ENCODE measurements at regions not wholly inside any gene's neighbourhood (a gene's known extent, or its start where the extent isn't known, plus 50 kb on each side); places are given as distances from the start of the nearest gene placed in this dataset.
"Not testable (repeated sequence)": the region's sequence is repeated elsewhere in the genome, so short reads cannot be mapped to it uniquely, and the experiment has no call there.

DNA sequence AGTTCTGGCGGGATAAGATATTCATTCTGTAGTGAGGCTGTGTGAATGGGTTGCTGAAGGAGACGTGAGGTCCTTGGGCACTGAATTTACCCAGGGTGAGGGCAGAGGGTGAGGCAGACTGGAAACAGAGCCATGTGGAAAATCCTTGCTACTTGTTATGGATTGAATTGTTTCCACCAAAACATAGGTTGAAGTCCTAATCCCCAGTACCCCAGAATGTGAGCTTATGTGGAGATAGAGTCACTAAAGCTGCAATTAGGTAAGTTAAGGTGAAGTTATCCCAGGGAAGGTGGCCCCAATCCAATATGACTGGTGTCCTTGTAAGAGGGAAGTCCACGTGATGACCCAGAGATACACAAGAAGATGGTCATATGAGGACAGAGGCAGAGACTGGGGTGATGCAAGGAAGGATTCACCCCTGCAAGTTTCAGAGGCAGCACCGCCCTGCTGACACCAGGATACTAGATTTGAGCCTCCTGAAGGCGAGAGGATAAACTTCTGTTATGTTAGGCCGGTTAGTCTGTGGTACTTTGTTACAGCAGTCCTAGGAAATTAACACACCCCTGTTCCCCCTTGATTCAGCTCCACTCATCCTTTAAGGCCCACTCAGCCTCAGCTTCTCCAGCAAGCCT, 289.4 kb upstream of the MEX3C start:
- no peaks in the 10 kb centered on the region for H3K36me3 ChIP-seq (ENCODE audit: control insufficient read depth, insufficient read depth, low read length)
- WGBS, 2 experiments: 94 to 97% methylated on average over 6 of the region's 6 CpGs
- H3K9me3 ChIP-seq (ENCODE audit: control insufficient read depth, low read length): no peaks in the 10 kb centered on the region
- H3K27me3 ChIP-seq (ENCODE audit: control insufficient read depth, insufficient read depth, low read length, poor library complexity, severe bottlenecking): no peaks in the 10 kb centered on the region
- H3K4me3 ChIP-seq (ENCODE audit: insufficient read depth, low read depth, low read length): no peak overlapping the region
- H3K27ac ChIP-seq (ENCODE audit: insufficient read depth, low read depth, low read length, poor library complexity, severe bottlenecking): no peak overlapping the region
- no peaks in the 10 kb centered on the region for H3K4me1 ChIP-seq (ENCODE audit: control insufficient read depth, insufficient read depth, low read length)

DNA sequence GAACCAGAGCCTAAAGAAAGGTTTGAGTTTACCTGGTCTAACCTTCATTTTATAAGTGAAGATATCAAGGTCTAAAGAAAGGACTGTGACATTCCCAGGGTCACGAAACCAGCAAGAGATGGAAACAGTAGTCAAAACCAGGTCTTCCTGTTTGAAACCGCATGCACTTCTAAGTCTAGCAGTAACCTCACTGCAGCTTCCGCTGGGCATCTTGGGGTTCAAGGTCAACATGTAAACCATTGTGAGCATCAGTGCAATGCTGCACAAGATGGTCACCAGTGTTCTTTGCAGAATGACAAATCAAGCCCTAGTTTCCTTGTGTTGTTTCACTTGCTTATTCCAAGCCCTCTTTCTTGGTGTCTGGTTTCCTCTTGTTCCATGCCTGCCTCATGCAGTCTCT, 292.9 kb upstream of the MEX3C start:
- Histone ChIP-seq H3K9me3 (ENCODE audit: control insufficient read depth, low read length) (no peaks in the 10 kb centered on the region), H3K4me1 (ENCODE audit: control insufficient read depth, insufficient read depth, low read length) (no peaks in the 10 kb centered on the region), H3K4me3 (ENCODE audit: insufficient read depth, low read depth, low read length) (no peak overlapping the region), H3K27me3 (ENCODE audit: control insufficient read depth, insufficient read depth, low read length, poor library complexity, severe bottlenecking) (no peaks in the 10 kb centered on the region), H3K27ac (ENCODE audit: insufficient read depth, low read depth, low read length, poor library complexity, severe bottlenecking) (no peak overlapping the region), H3K36me3 (ENCODE audit: control insufficient read depth, insufficient read depth, low read length) (no peaks in the 10 kb centered on the region)
- WGBS, 2 experiments: 93 to 97% methylated on average over 3 of the region's 3 CpGs

DNA sequence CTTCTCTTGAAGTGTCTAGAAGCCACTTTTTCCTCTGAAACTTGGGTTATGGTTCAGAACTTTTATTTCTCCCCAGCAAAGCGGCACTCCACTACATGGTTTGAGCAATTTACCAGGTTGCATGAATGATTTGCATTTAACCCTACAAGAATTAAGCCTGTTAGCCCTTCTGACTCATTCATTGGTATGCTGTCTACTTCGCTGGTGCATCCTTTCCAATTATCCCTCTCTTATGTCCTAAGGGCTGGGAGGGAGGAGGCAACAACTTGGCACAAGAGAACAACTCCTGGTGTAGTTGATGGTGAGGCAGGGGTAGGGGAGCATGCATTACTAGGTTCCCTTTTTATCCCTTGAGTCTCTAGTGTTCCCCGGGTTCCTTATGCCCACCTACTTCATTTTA, 293.4 kb upstream of the MEX3C start:
- no peak overlapping the region for H3K4me3 ChIP-seq (ENCODE audit: insufficient read depth, low read depth, low read length)
- 78 to 89% methylated on average over 2 to 3 of the region's 3 CpGs for WGBS, 2 experiments
- no peak overlapping the region for H3K27ac ChIP-seq (ENCODE audit: insufficient read depth, low read depth, low read length, poor library complexity, severe bottlenecking)
- H3K4me1 ChIP-seq (ENCODE audit: control insufficient read depth, insufficient read depth, low read length): no peaks in the 10 kb centered on the region
- H3K27me3 ChIP-seq (ENCODE audit: control insufficient read depth, insufficient read depth, low read length, poor library complexity, severe bottlenecking): no peaks in the 10 kb centered on the region
- H3K9me3 ChIP-seq (ENCODE audit: control insufficient read depth, low read length): no peaks in the 10 kb centered on the region
- H3K36me3 ChIP-seq (ENCODE audit: control insufficient read depth, insufficient read depth, low read length): no peaks in the 10 kb centered on the region

DNA sequence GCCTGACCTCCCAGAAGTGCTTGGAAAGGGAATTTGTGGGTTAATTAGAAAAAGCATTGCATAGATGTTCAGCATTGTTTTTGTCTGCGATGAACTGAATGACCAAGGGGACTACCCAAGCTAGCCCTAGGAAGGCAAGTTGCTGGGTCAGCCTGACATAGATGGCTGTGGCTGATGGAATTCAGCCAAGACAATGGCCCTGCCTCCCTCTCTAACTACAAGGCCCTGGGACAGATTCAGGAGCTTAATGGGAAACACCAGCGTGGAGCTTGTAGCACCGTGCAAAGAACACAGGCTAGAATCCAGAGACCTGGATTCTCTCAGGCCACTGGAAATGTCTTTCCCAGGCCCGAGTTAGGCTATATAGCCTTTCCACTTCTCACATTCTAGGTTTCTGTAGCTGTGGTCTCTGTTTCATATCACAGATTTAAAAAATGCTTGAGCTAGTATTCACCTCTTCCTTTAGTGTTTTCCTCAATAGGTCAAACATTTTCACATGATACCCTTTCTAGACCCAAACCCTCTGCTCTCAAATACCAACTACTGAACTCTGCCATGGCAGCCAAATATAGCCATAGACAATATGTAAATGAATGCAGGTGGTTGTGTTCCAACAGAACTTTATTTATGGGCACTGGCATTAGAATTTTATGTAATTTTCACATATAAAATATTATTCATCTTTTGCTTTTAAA, 294.3 kb upstream of the MEX3C start:
- Histone ChIP-seq H3K36me3 (ENCODE audit: control insufficient read depth, insufficient read depth, low read length) (no peaks in the 10 kb centered on the region), H3K27me3 (ENCODE audit: control insufficient read depth, insufficient read depth, low read length, poor library complexity, severe bottlenecking) (no peaks in the 10 kb centered on the region), H3K4me3 (ENCODE audit: insufficient read depth, low read depth, low read length) (no peak overlapping the region), H3K27ac (ENCODE audit: insufficient read depth, low read depth, low read length, poor library complexity, severe bottlenecking) (no peak overlapping the region), H3K4me1 (ENCODE audit: control insufficient read depth, insufficient read depth, low read length) (no peaks in the 10 kb centered on the region), H3K9me3 (ENCODE audit: control insufficient read depth, low read length) (no peaks in the 10 kb centered on the region)
- 93% methylated on average over 4 of the region's 4 CpGs for WGBS, 2 experiments

DNA sequence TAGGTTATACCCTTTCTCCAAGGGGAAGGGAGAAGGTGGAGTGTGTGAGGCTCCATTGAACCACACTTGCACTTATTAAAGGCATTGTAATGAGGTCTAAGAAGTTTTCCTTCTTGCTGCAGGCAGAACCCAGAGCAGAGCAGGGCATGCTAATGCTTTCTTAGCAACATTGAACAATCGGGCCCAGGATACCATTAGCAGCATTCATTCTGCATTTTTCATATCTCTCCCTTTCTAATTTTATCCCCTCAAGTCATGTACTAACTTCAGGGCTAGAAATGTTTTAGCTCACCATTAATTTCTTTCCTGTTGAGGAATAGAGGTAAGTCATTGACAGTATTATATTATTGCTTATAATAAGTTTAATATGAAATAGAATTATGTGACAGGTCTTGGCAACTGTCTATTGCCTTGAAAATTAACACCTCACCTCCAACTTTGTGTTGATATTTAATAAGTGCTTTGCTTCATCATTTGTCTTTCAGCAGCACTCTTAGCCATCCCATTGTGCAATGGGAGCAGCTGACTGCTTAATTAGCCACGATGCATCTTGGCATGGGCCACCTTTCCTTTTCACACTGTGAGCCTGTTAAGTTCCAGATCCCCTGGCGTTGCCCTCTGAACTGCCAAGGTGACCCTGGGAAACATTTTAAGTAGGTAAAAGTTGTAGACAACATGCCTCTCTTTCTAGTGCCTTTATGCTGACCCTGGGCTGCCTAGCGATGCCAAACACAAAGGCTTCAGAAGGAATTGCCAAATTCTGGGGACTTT, 300.8 kb upstream of the MEX3C start:
- WGBS, 2 experiments: 87 to 92% methylated on average over 4 of the region's 4 CpGs
- H3K4me1 ChIP-seq (ENCODE audit: control insufficient read depth, insufficient read depth, low read length): no peaks in the 10 kb centered on the region

DNA sequence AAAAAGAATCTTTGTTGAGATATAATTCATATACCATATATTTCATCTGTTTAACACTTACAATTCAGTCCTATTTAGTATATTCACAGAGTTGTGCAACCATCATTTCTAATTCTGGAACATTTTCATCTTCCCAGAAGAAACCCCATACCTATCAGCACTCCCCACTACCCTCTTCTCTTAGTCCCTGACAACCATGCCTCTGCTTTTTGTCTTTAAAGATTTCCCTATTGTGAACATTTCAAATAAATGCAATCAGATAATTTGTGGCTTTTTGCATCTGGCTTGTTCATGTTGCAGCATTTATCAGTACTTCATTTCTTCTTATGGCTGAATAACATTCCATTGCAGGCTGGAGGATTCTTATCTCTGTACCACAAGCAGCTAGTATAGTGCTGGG, 305.9 kb upstream of the MEX3C start:
- H3K4me1 ChIP-seq (ENCODE audit: control insufficient read depth, insufficient read depth, low read length): no peaks in the 10 kb centered on the region
- no peaks in the 10 kb centered on the region for H3K27me3 ChIP-seq (ENCODE audit: control insufficient read depth, insufficient read depth, low read length, poor library complexity, severe bottlenecking)
- H3K9me3 ChIP-seq (ENCODE audit: control insufficient read depth, low read length): no peaks in the 10 kb centered on the region
- no peak overlapping the region for H3K4me3 ChIP-seq (ENCODE audit: insufficient read depth, low read depth, low read length)
- H3K27ac ChIP-seq (ENCODE audit: insufficient read depth, low read depth, low read length, poor library complexity, severe bottlenecking): no peak overlapping the region
- no peaks in the 10 kb centered on the region for H3K36me3 ChIP-seq (ENCODE audit: control insufficient read depth, insufficient read depth, low read length)

More for the DNA sequence above, 300.8 kb upstream of the MEX3C start:
- Histone ChIP-seq H3K27ac (ENCODE audit: insufficient read depth, low read depth, low read length, poor library complexity, severe bottlenecking) (no peak overlapping the region), H3K4me3 (ENCODE audit: insufficient read depth, low read depth, low read length) (no peak overlapping the region), H3K36me3 (ENCODE audit: control insufficient read depth, insufficient read depth, low read length) (no peaks in the 10 kb centered on the region), H3K27me3 (ENCODE audit: control insufficient read depth, insufficient read depth, low read length, poor library complexity, severe bottlenecking) (no peaks in the 10 kb centered on the region), H3K9me3 (ENCODE audit: control insufficient read depth, low read length) (no peaks in the 10 kb centered on the region)

DNA sequence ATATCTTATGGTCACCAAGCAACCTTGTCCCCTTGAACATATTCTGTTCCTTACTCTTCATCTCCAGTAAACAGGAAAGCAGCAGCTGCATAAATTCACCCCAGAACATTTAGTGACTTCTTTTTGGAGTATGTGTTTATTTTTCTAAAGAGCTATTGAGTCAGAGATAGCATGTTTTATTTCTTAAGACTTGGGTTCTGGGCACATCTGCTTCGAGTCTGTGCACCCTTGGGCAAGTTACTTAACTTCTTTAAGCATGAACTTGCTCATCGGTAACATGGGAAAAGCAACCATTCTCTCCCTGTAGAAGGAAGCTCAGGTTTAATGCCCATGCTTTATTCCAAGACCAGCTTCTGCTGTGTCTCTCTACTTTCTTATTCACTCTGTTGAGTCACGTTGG, 309.3 kb upstream of the MEX3C start:
- no peak overlapping the region for H3K27ac ChIP-seq (ENCODE audit: insufficient read depth, low read depth, low read length, poor library complexity, severe bottlenecking)
- no peaks in the 10 kb centered on the region for H3K9me3 ChIP-seq (ENCODE audit: control insufficient read depth, low read length)
- H3K36me3 ChIP-seq (ENCODE audit: control insufficient read depth, insufficient read depth, low read length): no peaks in the 10 kb centered on the region
- 92 to 93% methylated on average over 3 of the region's 3 CpGs for WGBS, 2 experiments
- H3K4me1 ChIP-seq (ENCODE audit: control insufficient read depth, insufficient read depth, low read length): no peaks in the 10 kb centered on the region
- no peaks in the 10 kb centered on the region for H3K27me3 ChIP-seq (ENCODE audit: control insufficient read depth, insufficient read depth, low read length, poor library complexity, severe bottlenecking)
- no peak overlapping the region for H3K4me3 ChIP-seq (ENCODE audit: insufficient read depth, low read depth, low read length)

DNA sequence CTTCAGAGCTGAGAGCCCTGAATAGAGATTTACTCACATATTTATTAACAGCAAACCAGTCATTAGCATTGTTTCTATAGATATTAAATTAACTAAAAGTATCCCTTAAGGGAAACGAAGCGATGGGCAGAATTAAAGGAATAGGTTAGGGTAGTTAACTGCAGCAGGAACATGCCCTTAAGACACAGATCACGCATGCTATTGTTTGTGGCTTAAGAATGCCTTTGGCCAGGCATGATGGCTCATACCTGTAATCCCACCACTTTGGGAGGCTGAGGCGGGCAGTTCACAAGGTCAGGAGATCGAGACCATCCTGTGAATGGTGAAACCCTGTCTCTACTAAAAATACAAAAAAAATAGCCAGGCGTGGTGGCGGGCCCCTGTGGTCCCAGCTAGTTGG, 310.9 kb upstream of the MEX3C start:
- H3K27ac ChIP-seq (ENCODE audit: insufficient read depth, low read depth, low read length, poor library complexity, severe bottlenecking); H3K4me1 ChIP-seq (ENCODE audit: control insufficient read depth, insufficient read depth, low read length); H3K36me3 ChIP-seq (ENCODE audit: control insufficient read depth, insufficient read depth, low read length); H3K9me3 ChIP-seq (ENCODE audit: control insufficient read depth, low read length); H3K4me3 ChIP-seq (ENCODE audit: insufficient read depth, low read depth, low read length); H3K27me3 ChIP-seq (ENCODE audit: control insufficient read depth, insufficient read depth, low read length, poor library complexity, severe bottlenecking): not testable (repeated sequence)
- WGBS, 2 experiments: 91 to 93% methylated on average over 7 of the region's 7 CpGs

DNA sequence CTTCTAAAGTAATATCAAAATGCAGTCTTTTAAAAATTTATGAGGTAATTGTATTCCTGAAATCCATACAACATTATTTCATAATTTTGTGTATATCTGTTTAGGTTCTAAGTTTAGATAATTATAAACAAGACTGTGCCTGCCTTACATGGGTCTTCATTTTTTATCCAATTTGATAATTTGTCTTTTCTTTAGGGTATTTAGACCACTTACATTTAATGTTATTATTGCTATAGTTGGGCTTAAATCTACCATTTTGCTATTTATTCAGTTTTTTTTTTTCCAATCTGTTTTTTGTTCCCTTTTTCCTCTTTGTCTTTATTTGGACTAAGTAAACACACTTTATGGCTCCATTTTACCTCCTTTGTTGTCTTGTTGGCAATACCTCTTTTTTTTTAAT, 312.5 kb upstream of the MEX3C start:
- no peak overlapping the region for H3K4me3 ChIP-seq (ENCODE audit: insufficient read depth, low read depth, low read length)
- no peak overlapping the region for H3K27ac ChIP-seq (ENCODE audit: insufficient read depth, low read depth, low read length, poor library complexity, severe bottlenecking)
- no peaks in the 10 kb centered on the region for H3K27me3 ChIP-seq (ENCODE audit: control insufficient read depth, insufficient read depth, low read length, poor library complexity, severe bottlenecking)
- H3K9me3 ChIP-seq (ENCODE audit: control insufficient read depth, low read length): no peaks in the 10 kb centered on the region
- H3K4me1 ChIP-seq (ENCODE audit: control insufficient read depth, insufficient read depth, low read length): no peaks in the 10 kb centered on the region
- no peaks in the 10 kb centered on the region for H3K36me3 ChIP-seq (ENCODE audit: control insufficient read depth, insufficient read depth, low read length)

DNA sequence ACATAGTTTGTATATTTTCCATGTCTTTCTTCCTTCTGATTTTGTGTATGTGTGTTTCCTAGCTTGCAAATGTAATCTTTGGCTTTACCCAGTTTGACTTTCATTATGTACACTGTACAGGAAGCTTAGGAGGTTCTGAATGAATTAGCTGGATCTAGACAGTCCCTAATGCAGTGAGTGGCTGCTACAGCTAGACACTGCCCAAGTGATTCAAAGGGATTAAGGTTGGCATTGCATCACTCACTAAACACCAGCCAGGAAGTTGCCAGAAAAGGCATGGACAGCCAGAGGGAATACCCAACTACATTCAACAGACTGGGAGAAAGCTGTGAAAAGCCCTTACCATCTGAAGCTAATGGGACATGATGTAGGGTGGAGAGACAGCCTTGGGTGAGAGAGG, 316.0 kb upstream of the MEX3C start:
- H3K36me3 ChIP-seq (ENCODE audit: control insufficient read depth, insufficient read depth, low read length): no peaks in the 10 kb centered on the region
- no peaks in the 10 kb centered on the region for H3K9me3 ChIP-seq (ENCODE audit: control insufficient read depth, low read length)
- no peak overlapping the region for H3K27ac ChIP-seq (ENCODE audit: insufficient read depth, low read depth, low read length, poor library complexity, severe bottlenecking)
- no peaks in the 10 kb centered on the region for H3K4me1 ChIP-seq (ENCODE audit: control insufficient read depth, insufficient read depth, low read length)
- H3K27me3 ChIP-seq (ENCODE audit: control insufficient read depth, insufficient read depth, low read length, poor library complexity, severe bottlenecking): no peaks in the 10 kb centered on the region
- H3K4me3 ChIP-seq (ENCODE audit: insufficient read depth, low read depth, low read length): no peak overlapping the region

Measured in ectodermal cell (in vitro differentiated cells).